CD14-positive monocyte (primary cell): ENCODE measurements at regions not wholly inside any gene's neighbourhood (a gene's known extent, or its start where the extent isn't known, plus 50 kb on each side); places are given as distances from the start of the nearest gene placed in this dataset.
"Not testable (repeated sequence)": the region's sequence is repeated elsewhere in the genome, so short reads cannot be mapped to it uniquely, and the experiment has no call there.

ENCODE experiments used
- DNase-seq, 3 donors: peaks; one replicate each; pipeline ENCODE4 v3.0.0-alpha.2; 2011 to 2022
- H2AFZ ChIP-seq: 2 replicates; pipeline ENCODE4 v1.6.0; 2012; ENCODE audit warnings: mild to moderate bottlenecking, low read depth, low read length, inconsistent platforms; ENCODE audit not compliant: insufficient read depth, poor library complexity, severe bottlenecking
- H3K27ac ChIP-seq, 2 donors: 1 replicate in 1 of 2; 2 replicates in 1 of 2; pipeline ENCODE4 v1.5.1; 2012 to 2013; ENCODE audit warnings: low read length in 2 of 2, control low read depth in 1 of 2, inconsistent platforms in 1 of 2, low read depth in 1 of 2, mild to moderate bottlenecking in 1 of 2
- H3K27me3 ChIP-seq, 2 donors: one replicate each; pipeline versions ENCODE4 v1.6.0 to v1.6.1; 2011 to 2013; ENCODE audit warnings: low read length in 2 of 2; ENCODE audit not compliant: control insufficient read depth in 2 of 2, insufficient read depth in 2 of 2
- H3K36me3 ChIP-seq, 2 donors: replicated peaks in 1 of 2; 1 replicate in 1 of 2; 2 replicates in 1 of 2; pipeline versions ENCODE4 v1.5.1 to v1.6.1; 2012 to 2013; ENCODE audit warnings: low read length in 2 of 2, control low read depth in 1 of 2, inconsistent platforms in 1 of 2, mild to moderate bottlenecking in 1 of 2; ENCODE audit not compliant: insufficient read depth in 2 of 2, control insufficient read depth in 1 of 2
- H3K4me1 ChIP-seq, 2 donors: 1 replicate in 1 of 2; 2 replicates in 1 of 2; pipeline versions ENCODE4 v1.5.1 to v1.6.1; 2012 to 2013; ENCODE audit warnings: low read length in 2 of 2, control low read depth in 1 of 2, inconsistent platforms in 1 of 2, mild to moderate bottlenecking in 1 of 2, moderate library complexity in 1 of 2; ENCODE audit not compliant: insufficient read depth in 2 of 2, control insufficient read depth in 1 of 2
- H3K4me2 ChIP-seq: replicated peaks from 2 replicates; pipeline ENCODE3; 2012; ENCODE audit warnings: low read length, moderate library complexity, mild to moderate bottlenecking; ENCODE audit not compliant: poor library complexity, severe bottlenecking; ENCODE audit errors: extremely low read depth
- H3K4me3 ChIP-seq, 3 experiments: fragments of 200-600 bp in 1 of 3; sonication (generic) in 1 of 3; replicated peaks in 1 of 3; 1 replicate in 2 of 3; 2 replicates in 1 of 3; pipeline ENCODE4 v1.5.1; 2011 to 2013; ENCODE audit warnings: low read length in 3 of 3, mild to moderate bottlenecking in 3 of 3, control low read depth in 2 of 3, low read depth in 2 of 3, inconsistent platforms in 1 of 3, moderate library complexity in 1 of 3
- H3K79me2 ChIP-seq: 2 replicates; pipeline ENCODE4 v1.6.0; 2012; ENCODE audit warnings: mild to moderate bottlenecking, control low read depth, inconsistent platforms, low read length, moderate library complexity; ENCODE audit not compliant: insufficient read depth
- H3K9ac ChIP-seq: 2 replicates; pipeline ENCODE4 v1.6.0; 2017; ENCODE audit warnings: low read length, mild to moderate bottlenecking; ENCODE audit not compliant: insufficient read depth, poor library complexity, severe bottlenecking
- H3K9me3 ChIP-seq, 2 donors: replicated peaks in 1 of 2; 1 replicate in 1 of 2; 2 replicates in 1 of 2; pipeline versions ENCODE4 v1.5.1 to v1.6.1; 2012 to 2013; ENCODE audit warnings: low read length in 2 of 2, control low read depth in 1 of 2; ENCODE audit not compliant: control insufficient read depth in 1 of 2, insufficient read depth in 1 of 2
- H4K20me1 ChIP-seq: 2 replicates; pipeline ENCODE4 v1.6.0; 2012; ENCODE audit warnings: mild to moderate bottlenecking, low read length, control low read depth, moderate library complexity; ENCODE audit not compliant: insufficient read depth
- H3K27ac Mint-ChIP-seq, 7 donors: one replicate each; pipeline ENCODE4 v1.8.0; 2020; ENCODE audit warnings: mild to moderate bottlenecking in 7 of 7, mixed read lengths in 7 of 7, moderate library complexity in 6 of 7, inconsistent platforms in 2 of 7
- H3K27me3 Mint-ChIP-seq, 3 donors: one replicate each; pipeline ENCODE4 v1.8.0; 2021 to 2022; ENCODE audit warnings: low read depth in 3 of 3, mild to moderate bottlenecking in 3 of 3, mixed read lengths in 3 of 3, moderate library complexity in 3 of 3, inconsistent platforms in 1 of 3
- H3K36me3 Mint-ChIP-seq, 2 donors: one replicate each; pipeline ENCODE4 v1.8.0; 2020; ENCODE audit warnings: mixed read lengths in 2 of 2, inconsistent platforms in 1 of 2, mild to moderate bottlenecking in 1 of 2
- H3K4me1 Mint-ChIP-seq: one replicate; pipeline ENCODE4 v1.8.0; 2020; ENCODE audit warnings: mild to moderate bottlenecking, mixed read lengths
- H3K4me3 Mint-ChIP-seq, 2 donors: one replicate each; pipeline ENCODE4 v1.8.0; 2020; ENCODE audit warnings: mild to moderate bottlenecking in 2 of 2, mixed read lengths in 2 of 2, moderate library complexity in 1 of 2
- H3K9me3 Mint-ChIP-seq, 7 donors: one replicate each; pipeline ENCODE4 v1.8.0; 2020 to 2022; ENCODE audit warnings: mixed read lengths in 7 of 7, mild to moderate bottlenecking in 6 of 7, moderate library complexity in 6 of 7, inconsistent platforms in 2 of 7
- CTCF ChIP-seq: fragments of 200-600 bp; IDR thresholded peaks from one replicate; pipeline ENCODE4 v1.8.0; 2022; ENCODE audit warnings: antibody characterized with exemption, mild to moderate bottlenecking
- WGBS: methylation state at CpG from one replicate; pipeline ENCODE4 v1.1.5; 2013; ENCODE audit warnings: missing lambda C conversion rate; ENCODE audit not compliant: insufficient coverage; 5-methylcytosine and 5-hydroxymethylcytosine counted together
- intact Hi-C, 2 donors: fragments of 100-400 bp; cut with micrococcal nuclease; formaldehyde crosslinking; loops; one replicate each; pipeline versions ENCODE4 v1.15.0 to v1.15.1; 2023

DNA sequence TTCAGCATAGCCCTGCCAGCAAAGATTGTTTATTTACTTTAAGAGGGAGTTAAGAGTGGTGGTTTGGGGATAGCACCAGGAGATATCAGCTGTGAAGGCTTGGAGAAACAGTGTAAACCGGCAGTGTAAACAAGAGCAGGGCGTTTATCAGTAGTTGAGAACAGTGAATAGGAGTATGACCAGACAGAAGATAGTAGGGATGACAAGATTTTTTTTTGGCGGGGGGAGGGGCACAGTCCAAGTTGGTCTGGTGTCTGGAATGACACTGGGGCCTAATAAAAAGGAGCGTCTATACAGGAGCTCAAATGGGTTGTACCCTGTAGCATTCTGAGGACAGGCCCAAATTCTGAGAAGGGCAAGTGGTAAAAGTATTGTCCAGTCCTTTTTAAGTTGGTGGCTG is 433.4 kb upstream of the NDST3 start:
- DNase-seq, H3K27me3 Mint-ChIP-seq, H4K20me1 ChIP-seq, H3K36me3 ChIP-seq, H3K27ac ChIP-seq, H3K79me2 ChIP-seq, H3K9ac ChIP-seq, H3K36me3 Mint-ChIP-seq, H3K27me3 ChIP-seq, H3K4me1 Mint-ChIP-seq, H2AFZ ChIP-seq, H3K4me3 ChIP-seq, H3K4me1 ChIP-seq, H3K9me3 Mint-ChIP-seq, H3K4me3 Mint-ChIP-seq, H3K9me3 ChIP-seq, H3K27ac Mint-ChIP-seq, intact Hi-C loops, H3K4me2 ChIP-seq: not testable (repeated sequence)
- 86% methylated on average over 2 of the region's 4 CpGs for WGBS

DNA sequence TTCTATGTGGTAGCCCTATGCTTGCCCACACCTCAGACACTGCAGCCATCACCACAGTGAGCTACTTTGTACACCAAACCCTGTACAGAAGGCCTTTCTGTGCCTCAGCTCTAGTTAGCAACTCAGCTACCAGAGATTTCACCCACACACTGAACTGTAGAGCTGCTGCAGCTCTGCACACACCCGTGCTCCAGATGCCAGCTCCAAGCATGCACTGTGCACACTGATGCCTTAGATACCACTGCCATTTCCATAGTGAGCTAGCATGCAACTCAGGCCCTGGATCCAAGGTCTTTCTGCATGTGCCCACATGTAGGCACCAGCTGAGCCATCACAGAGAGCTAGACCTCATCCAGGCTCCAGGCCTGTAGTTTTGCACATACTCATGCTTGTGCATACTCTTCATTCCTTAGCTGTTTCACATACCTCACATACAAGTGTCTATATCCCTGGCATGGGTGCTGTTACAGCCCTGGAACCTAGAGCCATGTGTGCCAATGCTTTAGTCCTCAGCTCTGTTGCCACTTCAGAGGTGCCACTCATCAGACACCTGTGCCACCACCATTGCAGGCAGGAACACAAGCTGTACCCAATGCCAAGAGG is 423.5 kb upstream of the NDST3 start:
- 79% methylated on average over 1 of the region's 1 CpG for whole genome bisulfite sequencing

More for the DNA sequence above, 423.5 kb upstream of the NDST3 start:
- Histone ChIP-seq H3K27ac (no peak overlapping the region), H3K4me1 (no peaks in the 10 kb centered on the region), H3K79me2 (no peaks in the 10 kb centered on the region), H3K4me3 (no peak overlapping the region), H3K36me3 (no peaks in the 10 kb centered on the region), H3K9ac (no peak overlapping the region), H3K27me3 (no peaks in the 10 kb centered on the region), H3K4me2 (no peak overlapping the region), H3K9me3 (peaks cover 10 to 12% of the 10 kb centered on the region in 2 donors), H4K20me1 (no peaks in the 10 kb centered on the region), H2AFZ (no peak overlapping the region)
- Mint-ChIP-seq H3K9me3 (peaks cover 0 to 17% (median 4%) of the 10 kb centered on the region in 7 donors), H3K27me3 (peaks cover 0 to 1% (median 0%) of the 10 kb centered on the region in 3 donors), H3K36me3 (no peaks in the 10 kb centered on the region), H3K4me1 (no peaks in the 10 kb centered on the region), H3K27ac (no peak overlapping the region), H3K4me3 (no peak overlapping the region)
- no peak for TF ChIP-seq CTCF
- intact Hi-C loops: no loop called here
- DNase-seq: no peak
